Ascending aorta (tissue), 2 donors: ENCODE measurements at regions not wholly inside any gene's neighbourhood (a gene's known extent, or its start where the extent isn't known, plus 50 kb on each side); places are given as distances from the start of the nearest gene placed in this dataset.

Experiments used
- DNase-seq, 2 donors: peaks; one replicate each; pipeline ENCODE4 v3.0.0-alpha.2; 2019; ENCODE audit warnings: low spot score in 2 of 2
- H3K27ac ChIP-seq, 2 donors: fragments of 200-600 bp; sonication (generic); one replicate each; pipeline ENCODE4 v1.5.1; 2016 to 2017; ENCODE audit warnings: mild to moderate bottlenecking in 1 of 2
- H3K27me3 ChIP-seq: fragments of 200-600 bp; sonication (generic); one replicate; pipeline ENCODE4 v1.5.1; 2017
- H3K36me3 ChIP-seq, 2 donors: fragments of 200-600 bp; sonication (generic); one replicate each; pipeline ENCODE4 v1.5.1; 2016
- H3K4me1 ChIP-seq, 2 donors: fragments of 200-600 bp; sonication (generic); one replicate each; pipeline ENCODE4 v1.5.1; 2016 to 2017; ENCODE audit warnings: mild to moderate bottlenecking in 1 of 2
- H3K4me3 ChIP-seq, 2 donors: fragments of 200-600 bp; sonication (generic); one replicate each; pipeline ENCODE4 v1.5.1; 2016 to 2017; ENCODE audit warnings: mild to moderate bottlenecking in 1 of 2
- H3K9me3 ChIP-seq, 2 donors: fragments of 200-600 bp; sonication (generic); one replicate each; pipeline ENCODE4 v1.5.1; 2016
- intact Hi-C: fragments of 100-400 bp; cut with DNase I; formaldehyde crosslinking; loops from one replicate; pipeline ENCODE4 v1.15.1; 2023
- TF ChIP-seq, protein P1 (sequence below), 3 experiments: fragments of 200-600 bp in 2 of 3; fragments of 450-650 bp in 1 of 3; sonication (generic) in 2 of 3; IDR thresholded peaks; one replicate each; pipeline ENCODE4 v1.5.1; 2016 to 2019; ENCODE audit warnings: antibody characterized with exemption in 3 of 3, mild to moderate bottlenecking in 1 of 3, moderate library complexity in 1 of 3

DNA sequence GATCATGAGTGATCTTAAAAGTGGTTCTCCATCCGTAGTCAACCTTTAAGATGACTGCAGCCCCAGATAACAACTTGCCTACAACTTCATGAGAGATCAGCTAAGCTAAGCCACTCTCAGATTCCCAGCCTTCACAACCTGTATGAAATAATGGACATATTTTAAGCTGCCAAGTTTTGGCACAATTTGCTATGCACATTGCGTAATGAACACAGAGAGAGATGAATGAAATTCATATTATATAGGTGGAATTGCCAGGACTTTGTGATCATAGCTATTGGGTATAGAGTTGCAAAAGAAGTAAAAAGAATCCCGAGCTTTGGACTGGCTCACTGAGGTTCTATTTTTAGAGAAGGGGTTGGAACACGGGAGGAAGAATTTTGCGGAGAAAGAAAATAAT lies 59.1 kb upstream of the EGLN3 start:
- H3K27me3 ChIP-seq, result no peaks in the 10 kb centered on the region
- no peaks in the 10 kb centered on the region for H3K36me3 ChIP-seq
- no peak overlapping the region for H3K4me3 ChIP-seq
- no peaks in the 10 kb centered on the region for H3K9me3 ChIP-seq
- TF ChIP-seq, protein P1, sequence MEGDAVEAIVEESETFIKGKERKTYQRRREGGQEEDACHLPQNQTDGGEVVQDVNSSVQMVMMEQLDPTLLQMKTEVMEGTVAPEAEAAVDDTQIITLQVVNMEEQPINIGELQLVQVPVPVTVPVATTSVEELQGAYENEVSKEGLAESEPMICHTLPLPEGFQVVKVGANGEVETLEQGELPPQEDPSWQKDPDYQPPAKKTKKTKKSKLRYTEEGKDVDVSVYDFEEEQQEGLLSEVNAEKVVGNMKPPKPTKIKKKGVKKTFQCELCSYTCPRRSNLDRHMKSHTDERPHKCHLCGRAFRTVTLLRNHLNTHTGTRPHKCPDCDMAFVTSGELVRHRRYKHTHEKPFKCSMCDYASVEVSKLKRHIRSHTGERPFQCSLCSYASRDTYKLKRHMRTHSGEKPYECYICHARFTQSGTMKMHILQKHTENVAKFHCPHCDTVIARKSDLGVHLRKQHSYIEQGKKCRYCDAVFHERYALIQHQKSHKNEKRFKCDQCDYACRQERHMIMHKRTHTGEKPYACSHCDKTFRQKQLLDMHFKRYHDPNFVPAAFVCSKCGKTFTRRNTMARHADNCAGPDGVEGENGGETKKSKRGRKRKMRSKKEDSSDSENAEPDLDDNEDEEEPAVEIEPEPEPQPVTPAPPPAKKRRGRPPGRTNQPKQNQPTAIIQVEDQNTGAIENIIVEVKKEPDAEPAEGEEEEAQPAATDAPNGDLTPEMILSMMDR (IDR thresholded peaks at IDR 0.05), result no peak
- intact Hi-C loops, result no loop called here
- no peaks in the 10 kb centered on the region for H3K4me1 ChIP-seq
- DNase-seq, result no peak
- H3K27ac ChIP-seq, result no peak overlapping the region

DNA sequence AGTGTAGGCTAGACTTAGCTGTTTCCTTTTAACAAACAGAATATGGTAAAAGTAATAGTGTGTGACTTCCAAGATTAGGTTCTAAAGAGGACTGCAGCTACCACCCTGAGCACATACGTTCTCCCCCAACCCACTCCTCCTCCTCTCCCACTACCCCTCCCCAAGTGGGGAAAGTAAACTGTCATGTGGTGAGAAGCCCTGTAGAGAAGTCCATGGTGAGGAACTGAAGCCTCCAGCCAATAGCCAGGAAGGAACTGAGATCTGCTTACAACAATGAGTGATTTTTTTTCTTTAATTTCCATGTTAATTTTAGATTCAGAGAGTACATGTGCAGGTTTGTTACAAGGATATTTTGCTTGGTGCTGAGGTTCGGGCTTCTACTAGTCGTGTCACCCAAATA lies 57.0 kb upstream of the EGLN3 start:
- TF ChIP-seq, protein P1 (IDR thresholded peaks at IDR 0.05), result no peak
- intact Hi-C loops, result no loop called here
- Histone ChIP-seq H3K36me3 (no peaks in the 10 kb centered on the region), H3K27ac (no peak overlapping the region), H3K9me3 (no peaks in the 10 kb centered on the region), H3K4me1 (no peaks in the 10 kb centered on the region), H3K27me3 (no peaks in the 10 kb centered on the region), H3K4me3 (no peak overlapping the region)
- DNase-seq, result no peak

DNA sequence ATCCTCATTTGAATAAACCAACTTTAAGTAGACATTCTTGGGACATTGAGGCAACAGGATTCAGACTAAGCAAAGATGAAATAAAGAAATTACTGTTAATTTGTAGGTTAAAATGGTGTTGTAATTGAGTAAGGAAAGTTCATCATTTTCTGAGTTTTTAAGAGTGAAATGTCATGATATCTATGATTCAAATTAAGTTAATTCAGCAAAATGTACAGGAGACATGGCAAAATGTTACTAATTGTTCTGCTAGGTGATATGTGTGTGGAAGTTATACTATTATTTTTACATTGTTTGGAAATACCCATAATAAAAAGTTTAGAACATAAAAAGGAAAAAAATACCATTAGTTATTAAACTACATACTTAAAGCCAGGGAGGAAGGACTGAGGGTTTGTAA lies 55.0 kb upstream of the EGLN3 start:
- TF ChIP-seq, protein P1 (IDR thresholded peaks at IDR 0.05), result no peak
- Histone ChIP-seq H3K27ac (no peak overlapping the region), H3K4me1 (no peaks in the 10 kb centered on the region), H3K4me3 (no peak overlapping the region), H3K36me3 (no peaks in the 10 kb centered on the region), H3K27me3 (no peaks in the 10 kb centered on the region), H3K9me3 (no peaks in the 10 kb centered on the region)
- DNase-seq, result no peak
- intact Hi-C loops, result no loop called here

DNA sequence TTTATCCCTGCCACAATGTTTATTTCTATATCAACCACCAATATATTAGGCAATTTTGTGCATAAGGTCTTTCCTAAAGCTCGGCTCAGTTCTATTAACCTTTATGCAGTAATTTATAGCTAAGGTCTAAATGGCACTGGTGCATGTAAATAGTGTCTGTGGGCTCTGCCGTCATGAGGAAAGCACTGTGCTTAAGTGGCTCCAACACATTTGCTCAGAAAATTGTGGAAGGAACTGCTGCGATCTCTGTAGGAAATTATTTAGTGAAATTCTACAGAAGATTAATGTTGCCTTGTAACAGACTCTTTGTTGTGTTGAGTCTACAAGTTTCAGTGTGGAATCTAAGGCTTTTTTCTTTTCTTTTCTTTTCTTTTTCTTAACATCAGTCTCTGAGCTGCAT lies 54.0 kb upstream of the EGLN3 start:
- Histone ChIP-seq H3K4me3 (no peak overlapping the region), H3K4me1 (no peaks in the 10 kb centered on the region), H3K36me3 (no peaks in the 10 kb centered on the region), H3K27me3 (no peaks in the 10 kb centered on the region), H3K9me3 (no peaks in the 10 kb centered on the region), H3K27ac (no peak overlapping the region)
- intact Hi-C loops, result no loop called here
- no peak for DNase-seq
- TF ChIP-seq, protein P1 (IDR thresholded peaks at IDR 0.05), result no peak

DNA sequence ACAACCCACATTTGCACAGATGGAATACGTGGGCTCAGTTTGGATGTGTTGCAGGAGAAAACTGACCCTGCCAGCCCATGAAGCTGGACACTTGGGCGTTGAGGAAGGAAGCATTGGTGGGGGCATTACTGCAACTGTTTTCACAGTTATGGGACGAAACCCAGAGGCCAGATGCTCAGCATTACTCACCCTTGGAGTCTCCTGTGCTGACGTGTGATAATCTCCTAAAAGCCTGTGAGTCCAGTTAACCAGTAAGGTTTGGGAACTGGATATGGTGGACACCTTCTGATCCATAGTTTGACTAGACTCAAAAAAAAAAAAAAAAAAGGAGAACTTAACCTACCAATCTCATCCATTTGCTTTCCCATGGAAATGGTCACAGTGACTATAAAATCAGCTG lies 52.8 kb upstream of the EGLN3 start:
- H3K27ac ChIP-seq, result no peak overlapping the region
- DNase-seq, result no peak
- H3K27me3 ChIP-seq, result no peaks in the 10 kb centered on the region
- TF ChIP-seq, protein P1 (IDR thresholded peaks at IDR 0.05), result no peak
- H3K4me3 ChIP-seq, result no peak overlapping the region
- H3K4me1 ChIP-seq, result no peaks in the 10 kb centered on the region
- intact Hi-C loops, result no loop called here
- no peaks in the 10 kb centered on the region for H3K9me3 ChIP-seq
- no peaks in the 10 kb centered on the region for H3K36me3 ChIP-seq

DNA sequence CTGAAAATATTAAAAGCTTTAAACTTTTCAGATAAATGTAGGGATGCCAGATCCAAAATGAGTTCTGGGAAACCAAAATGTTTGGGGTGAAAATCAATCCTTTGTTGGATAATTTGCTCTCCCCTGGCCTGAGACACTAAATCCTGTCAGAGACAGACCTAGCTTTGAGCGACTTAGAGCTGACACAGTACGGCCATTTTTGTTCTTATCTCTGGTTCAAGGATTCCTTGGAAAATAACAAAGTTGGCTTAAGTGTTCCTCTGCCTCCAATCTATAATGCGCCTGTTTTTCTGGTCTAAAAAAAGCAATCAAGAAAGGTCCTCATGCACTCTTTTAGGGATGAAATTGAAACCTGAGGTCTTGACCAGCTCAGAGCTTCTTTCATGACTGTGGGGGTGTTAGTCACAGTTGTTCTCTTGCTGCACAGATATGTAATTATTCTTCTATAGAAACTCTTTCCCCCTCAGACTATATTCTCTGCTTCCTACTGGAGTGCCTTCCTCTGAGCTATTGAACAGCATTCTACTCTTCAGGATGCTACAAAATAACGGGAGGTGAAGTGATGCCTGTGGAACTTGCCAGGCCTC lies 52.3 kb upstream of the EGLN3 start:
- Histone ChIP-seq H3K36me3 (no peaks in the 10 kb centered on the region), H3K27ac (no peak overlapping the region), H3K27me3 (no peaks in the 10 kb centered on the region), H3K9me3 (no peaks in the 10 kb centered on the region), H3K4me3 (no peak overlapping the region), H3K4me1 (no peaks in the 10 kb centered on the region)
- TF ChIP-seq, protein P1 (IDR thresholded peaks at IDR 0.05), result no peak
- intact Hi-C loops, result no loop called here
- no peak for DNase-seq
